B cell (primary cell): ENCODE measurements at regions not wholly inside any gene's neighbourhood (a gene's known extent, or its start where the extent isn't known, plus 50 kb on each side); places are given as distances from the start of the nearest gene placed in this dataset.

Source experiments
- ATAC-seq: fragments of 200-7000 bp; cut with Tn5 transposase; one replicate; pipeline ENCODE4 v1.10.0; 2021; ENCODE audit warnings: low read depth, mild to moderate bottlenecking, moderate number of reproducible peaks, moderate library complexity
- CTCF ChIA-PET: fragments of 350-600 bp; sonication (Branson Sonifier 250); formaldehyde crosslinking; loops from one replicate; lab custom pipeline; 2021; ENCODE audit warnings: antibody characterized with exemption, inconsistent platforms; lab: Charles Lee
- POLR2A ChIA-PET: fragments of 350-600 bp; sonication (Branson Sonifier 250); formaldehyde crosslinking; loops from one replicate; lab custom pipeline; 2021; ENCODE audit warnings: antibody characterized with exemption; lab: Charles Lee
- DNase-seq: peaks from one replicate; pipeline ENCODE4 v3.0.0; 2013
- H2AFZ ChIP-seq: 2 replicates; pipeline ENCODE4 v1.6.1; 2012; ENCODE audit warnings: mild to moderate bottlenecking, low read depth, low read length; ENCODE audit not compliant: insufficient read depth, poor library complexity, severe bottlenecking
- H3K27ac ChIP-seq, 2 donors: 1 replicate in 1 of 2; 2 replicates in 1 of 2; pipeline ENCODE4 v1.5.1; 2012 to 2013; ENCODE audit warnings: low read length in 2 of 2, mild to moderate bottlenecking in 2 of 2, moderate library complexity in 1 of 2
- H3K27me3 ChIP-seq, 4 experiments: fragments of 200-600 bp in 1 of 4; sonication (generic) in 1 of 4; replicated peaks in 1 of 4; 1 replicate in 2 of 4; 2 replicates in 2 of 4; pipeline versions ENCODE4 v1.6.1 to v1.7.0; 2013 to 2016; ENCODE audit warnings: low read length in 3 of 4, mild to moderate bottlenecking in 2 of 4, mixed read lengths in 1 of 4, moderate library complexity in 1 of 4; ENCODE audit not compliant: insufficient read depth in 4 of 4, control insufficient read depth in 3 of 4; ENCODE audit errors: control extremely low read depth in 1 of 4
- H3K36me3 ChIP-seq, 2 experiments: replicated peaks in 1 of 2; 1 replicate in 1 of 2; 2 replicates in 1 of 2; pipeline versions ENCODE4 v1.6.1 to v1.7.1; 2013; ENCODE audit warnings: low read length in 1 of 2; ENCODE audit not compliant: insufficient read depth in 2 of 2, control insufficient read depth in 1 of 2; ENCODE audit errors: control extremely low read depth in 1 of 2, extremely low read depth in 1 of 2
- H3K4me1 ChIP-seq, 2 donors: fragments of 200-600 bp in 1 of 2; sonication (generic) in 1 of 2; 1 replicate in 1 of 2; 2 replicates in 1 of 2; pipeline versions ENCODE4 v1.5.1 to v1.6.1; 2013 to 2017; ENCODE audit warnings: low read length in 2 of 2; ENCODE audit not compliant: control insufficient read depth in 2 of 2, insufficient read depth in 2 of 2
- H3K4me2 ChIP-seq: replicated peaks from 2 replicates; pipeline ENCODE3; 2012; ENCODE audit warnings: mild to moderate bottlenecking, low read depth, low read length; ENCODE audit not compliant: poor library complexity, severe bottlenecking
- H3K4me3 ChIP-seq, 5 experiments: fragments of 200-600 bp in 1 of 5; sonication (generic) in 1 of 5; 1 replicate in 3 of 5; 2 replicates in 2 of 5; pipeline versions ENCODE4 v1.5.1 to v1.7.0; 2011 to 2016; ENCODE audit warnings: low read length in 4 of 5, mild to moderate bottlenecking in 4 of 5, low read depth in 2 of 5, control low read depth in 1 of 5, moderate library complexity in 1 of 5; ENCODE audit not compliant: insufficient read depth in 1 of 5; ENCODE audit errors: control extremely low read depth in 1 of 5, extremely low read depth in 1 of 5
- H3K79me2 ChIP-seq: fragments of 200-600 bp; sonication (generic); one replicate; pipeline ENCODE4 v1.6.0; 2016; ENCODE audit warnings: low read length; ENCODE audit not compliant: control insufficient read depth, insufficient read depth
- H3K9ac ChIP-seq: fragments of 200-600 bp; sonication (generic); 2 replicates; pipeline ENCODE4 v1.6.1; 2017; ENCODE audit warnings: mild to moderate bottlenecking, low read length, moderate library complexity
- H3K9me3 ChIP-seq, 3 donors: one replicate each; pipeline versions ENCODE4 v1.6.1 to v1.7.1; 2013; ENCODE audit warnings: low read length in 2 of 3; ENCODE audit not compliant: control insufficient read depth in 2 of 3, insufficient read depth in 1 of 3; ENCODE audit errors: control extremely low read depth in 1 of 3
- H4K20me1 ChIP-seq: 2 replicates; pipeline ENCODE4 v1.6.0; 2012; ENCODE audit warnings: mild to moderate bottlenecking, low read length; ENCODE audit not compliant: insufficient read depth, control insufficient read depth, poor library complexity, severe bottlenecking
- H3K27ac Mint-ChIP-seq: one replicate; pipeline ENCODE4 v1.8.0; 2021; ENCODE audit warnings: mixed read lengths
- H3K27me3 Mint-ChIP-seq: one replicate; pipeline ENCODE4 v1.8.0; 2021; ENCODE audit warnings: mixed read lengths
- H3K4me1 Mint-ChIP-seq: one replicate; pipeline ENCODE4 v1.8.0; 2021; ENCODE audit warnings: mixed read lengths
- H3K4me3 Mint-ChIP-seq: one replicate; pipeline ENCODE4 v1.8.0; 2021; ENCODE audit warnings: mixed read lengths
- H3K9me3 Mint-ChIP-seq: one replicate; pipeline ENCODE4 v1.8.0; 2022; ENCODE audit warnings: mixed read lengths; ENCODE audit not compliant: insufficient read depth
- EZH2 ChIP-seq: IDR thresholded peaks from 2 replicates; pipeline ENCODE4 v1.6.1; 2012; ENCODE audit warnings: borderline replicate concordance, low read depth, mild to moderate bottlenecking, moderate library complexity, low read length; ENCODE audit not compliant: insufficient read depth, poor library complexity, severe bottlenecking
- WGBS: methylation state at CpG from one replicate; pipeline ENCODE4 v1.1.5; 2013; ENCODE audit warnings: missing lambda C conversion rate; ENCODE audit not compliant: insufficient coverage; 5-methylcytosine and 5-hydroxymethylcytosine counted together
- intact Hi-C: fragments of 100-400 bp; cut with micrococcal nuclease; formaldehyde crosslinking; loops from one replicate; pipeline ENCODE4 v1.10.0; 2022
- TF ChIP-seq, protein P1 (sequence below): fragments of 200-600 bp; IDR thresholded peaks from one replicate; pipeline ENCODE4 v1.8.0; 2022; ENCODE audit warnings: antibody characterized with exemption, mild to moderate bottlenecking

DNA sequence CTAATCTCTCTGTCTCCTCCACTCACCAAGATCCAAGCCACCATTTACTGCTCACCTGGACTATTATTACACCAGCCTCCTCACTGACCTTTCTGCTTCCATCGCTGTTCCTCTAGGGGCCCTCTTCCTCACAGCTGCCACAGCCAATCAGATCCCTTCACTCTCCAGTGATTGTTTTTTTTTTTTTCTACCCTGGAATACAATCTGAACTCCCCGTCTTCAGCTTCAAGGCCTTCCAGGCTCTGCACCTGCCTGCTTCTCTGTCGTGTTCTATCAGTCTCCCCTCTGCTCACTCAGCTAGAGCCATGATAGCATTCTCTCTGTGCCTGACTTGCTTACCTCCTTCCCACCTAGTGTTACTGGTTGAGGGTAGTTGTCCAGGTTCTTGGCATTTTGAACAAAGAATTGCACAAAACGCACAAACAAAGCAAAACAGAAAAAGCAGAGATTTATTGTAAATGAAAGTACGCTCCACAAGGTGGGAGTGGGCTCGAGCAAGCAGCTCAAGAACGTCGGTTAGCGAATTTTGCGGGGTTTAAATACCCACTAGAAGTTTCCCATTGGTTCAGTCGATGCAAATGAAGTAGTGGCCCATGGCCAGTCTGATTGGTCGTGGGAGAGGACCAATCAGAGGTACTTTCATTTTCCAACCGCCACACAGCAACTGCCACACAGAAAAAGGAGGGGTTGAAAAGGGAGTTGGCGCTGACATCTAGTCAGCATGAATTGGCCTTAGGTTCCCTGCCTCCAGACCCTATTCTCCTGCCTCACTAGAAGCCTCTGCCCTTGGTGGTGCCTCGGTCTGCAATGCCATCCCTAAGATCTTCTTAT is 188.9 kb downstream of the TLE3 start:
- Histone ChIP-seq H3K79me2 (no peaks in the 10 kb centered on the region), H3K9ac (no peak overlapping the region), H4K20me1 (no peaks in the 10 kb centered on the region), H3K36me3 (no peaks in the 10 kb centered on the region), H3K27ac (no peak overlapping the region), H2AFZ (no peak overlapping the region), H3K4me2 (no peak overlapping the region), H3K27me3 (peaks cover 0 to 6% (median 2%) of the 10 kb centered on the region in 4 experiments), H3K9me3 (peaks cover 0 to 7% (median 0%) of the 10 kb centered on the region in 3 donors), H3K4me3 (no peak overlapping the region), H3K4me1 (peaks cover 0 to 4% of the 10 kb centered on the region in 2 donors)
- peaks cover 4% of the 10 kb centered on the region for H3K27me3 Mint-ChIP-seq
- peaks cover 4% of the 10 kb centered on the region for H3K4me1 Mint-ChIP-seq
- no peak overlapping the region for H3K27ac Mint-ChIP-seq
- ATAC-seq: no peak
- ChIA-PET CTCF (no interaction called here), POLR2A (interaction anchor here (0.7 kb wide), 2 partner anchors 27 to 39 kb away, joined by 3 read pairs; no protein-coding TSS in a partner anchor)
- intact Hi-C loops: no loop called here
- no peak for DNase-seq
- 90% methylated on average over 13 of the region's 15 CpGs for WGBS
- TF ChIP-seq, protein P1, sequence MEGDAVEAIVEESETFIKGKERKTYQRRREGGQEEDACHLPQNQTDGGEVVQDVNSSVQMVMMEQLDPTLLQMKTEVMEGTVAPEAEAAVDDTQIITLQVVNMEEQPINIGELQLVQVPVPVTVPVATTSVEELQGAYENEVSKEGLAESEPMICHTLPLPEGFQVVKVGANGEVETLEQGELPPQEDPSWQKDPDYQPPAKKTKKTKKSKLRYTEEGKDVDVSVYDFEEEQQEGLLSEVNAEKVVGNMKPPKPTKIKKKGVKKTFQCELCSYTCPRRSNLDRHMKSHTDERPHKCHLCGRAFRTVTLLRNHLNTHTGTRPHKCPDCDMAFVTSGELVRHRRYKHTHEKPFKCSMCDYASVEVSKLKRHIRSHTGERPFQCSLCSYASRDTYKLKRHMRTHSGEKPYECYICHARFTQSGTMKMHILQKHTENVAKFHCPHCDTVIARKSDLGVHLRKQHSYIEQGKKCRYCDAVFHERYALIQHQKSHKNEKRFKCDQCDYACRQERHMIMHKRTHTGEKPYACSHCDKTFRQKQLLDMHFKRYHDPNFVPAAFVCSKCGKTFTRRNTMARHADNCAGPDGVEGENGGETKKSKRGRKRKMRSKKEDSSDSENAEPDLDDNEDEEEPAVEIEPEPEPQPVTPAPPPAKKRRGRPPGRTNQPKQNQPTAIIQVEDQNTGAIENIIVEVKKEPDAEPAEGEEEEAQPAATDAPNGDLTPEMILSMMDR: no peak
- no peak for TF ChIP-seq EZH2
- no peaks in the 10 kb centered on the region for H3K9me3 Mint-ChIP-seq
- no peak overlapping the region for H3K4me3 Mint-ChIP-seq

DNA sequence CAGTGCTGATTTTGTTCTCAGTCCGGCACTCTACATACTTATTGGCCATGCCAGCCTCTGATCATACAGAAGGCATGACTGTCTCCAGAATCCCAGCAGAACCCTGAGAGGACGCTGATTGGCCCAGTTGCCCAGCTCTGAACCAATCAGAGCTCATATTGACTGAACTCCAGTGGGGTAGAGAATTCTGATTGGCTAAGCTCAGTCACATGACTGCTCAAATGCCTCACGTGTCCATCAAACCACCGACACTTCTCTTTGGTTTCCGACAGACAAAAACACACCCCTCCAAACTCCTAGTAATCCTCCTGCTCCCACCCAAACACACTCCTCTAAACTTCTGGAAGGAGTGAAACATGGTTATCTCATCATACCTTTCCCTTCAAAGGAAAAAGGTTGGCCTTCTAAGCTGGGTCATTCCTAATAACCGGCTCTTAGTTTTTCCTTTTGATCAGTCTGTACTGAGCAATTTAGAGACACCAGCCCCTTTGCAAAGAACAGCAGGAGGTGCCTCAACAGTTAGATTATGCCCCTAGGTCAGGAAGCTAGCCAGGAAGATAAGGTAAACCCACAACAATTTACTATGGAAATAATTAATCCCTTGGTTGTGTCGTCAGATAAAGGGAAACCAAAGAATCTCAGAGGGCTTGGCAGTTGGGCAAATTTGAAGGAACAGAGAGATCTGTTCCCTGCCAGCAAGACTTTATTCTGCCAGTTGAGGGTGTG is 187.8 kb downstream of the TLE3 start:
- H2AFZ ChIP-seq: no peak overlapping the region
- ATAC-seq: no peak
- intact Hi-C loops: no loop called here
- no peaks in the 10 kb centered on the region for H3K9me3 Mint-ChIP-seq
- POLR2A ChIA-PET: no interaction called here
- H4K20me1 ChIP-seq: no peaks in the 10 kb centered on the region
- no peak overlapping the region for H3K4me3 ChIP-seq
- TF ChIP-seq EZH2: no peak
- TF ChIP-seq, protein P1: no peak
- 86% methylated on average over 6 of the region's 7 CpGs for WGBS
- H3K36me3 ChIP-seq: no peaks in the 10 kb centered on the region
- H3K9ac ChIP-seq: no peak overlapping the region
- H3K27ac ChIP-seq: no peak overlapping the region
- H3K4me2 ChIP-seq: no peak overlapping the region
- peaks cover 6 to 7% of the 10 kb centered on the region in 2 donors for H3K4me1 ChIP-seq
- peaks cover 0 to 7% (median 0%) of the 10 kb centered on the region in 3 donors for H3K9me3 ChIP-seq
- no peaks in the 10 kb centered on the region for H3K79me2 ChIP-seq
- H3K4me3 Mint-ChIP-seq: no peak overlapping the region
- peaks cover 0 to 6% (median 2%) of the 10 kb centered on the region in 4 experiments for H3K27me3 ChIP-seq
- H3K27ac Mint-ChIP-seq: no peak overlapping the region
- DNase-seq: no peak
- H3K27me3 Mint-ChIP-seq: peaks cover 8% of the 10 kb centered on the region
- CTCF ChIA-PET: no interaction called here
- H3K4me1 Mint-ChIP-seq: peaks cover 12% of the 10 kb centered on the region
